ENCODE measurements at regions not wholly inside any gene's neighbourhood (a gene's known extent, or its start where the extent isn't known, plus 50 kb on each side); places are given as distances from the start of the nearest gene placed in this dataset.

DNA sequence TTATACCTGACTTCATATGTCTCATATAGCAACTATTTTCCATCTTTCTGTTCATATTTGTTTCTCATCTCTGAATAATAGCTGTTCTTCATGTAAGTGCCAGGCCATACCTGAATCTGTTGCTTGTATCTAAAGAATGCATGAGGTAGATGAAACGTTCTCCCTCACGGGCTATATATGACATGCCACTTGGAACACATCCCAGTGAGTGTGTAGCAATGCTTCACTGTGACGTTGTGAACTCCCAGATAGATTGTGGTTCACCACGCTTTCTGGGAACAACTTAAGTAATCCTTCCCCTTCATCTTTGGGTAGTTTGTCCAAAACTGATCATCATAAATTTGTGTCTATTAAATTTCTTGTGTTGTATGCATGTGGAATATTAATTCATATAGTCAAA, 60.1 kb downstream of the RDH14 start:
- TF ChIP-seq, protein P1, sequence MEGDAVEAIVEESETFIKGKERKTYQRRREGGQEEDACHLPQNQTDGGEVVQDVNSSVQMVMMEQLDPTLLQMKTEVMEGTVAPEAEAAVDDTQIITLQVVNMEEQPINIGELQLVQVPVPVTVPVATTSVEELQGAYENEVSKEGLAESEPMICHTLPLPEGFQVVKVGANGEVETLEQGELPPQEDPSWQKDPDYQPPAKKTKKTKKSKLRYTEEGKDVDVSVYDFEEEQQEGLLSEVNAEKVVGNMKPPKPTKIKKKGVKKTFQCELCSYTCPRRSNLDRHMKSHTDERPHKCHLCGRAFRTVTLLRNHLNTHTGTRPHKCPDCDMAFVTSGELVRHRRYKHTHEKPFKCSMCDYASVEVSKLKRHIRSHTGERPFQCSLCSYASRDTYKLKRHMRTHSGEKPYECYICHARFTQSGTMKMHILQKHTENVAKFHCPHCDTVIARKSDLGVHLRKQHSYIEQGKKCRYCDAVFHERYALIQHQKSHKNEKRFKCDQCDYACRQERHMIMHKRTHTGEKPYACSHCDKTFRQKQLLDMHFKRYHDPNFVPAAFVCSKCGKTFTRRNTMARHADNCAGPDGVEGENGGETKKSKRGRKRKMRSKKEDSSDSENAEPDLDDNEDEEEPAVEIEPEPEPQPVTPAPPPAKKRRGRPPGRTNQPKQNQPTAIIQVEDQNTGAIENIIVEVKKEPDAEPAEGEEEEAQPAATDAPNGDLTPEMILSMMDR (IDR thresholded peaks at IDR 0.05; ENCODE audit: extremely low read depth in 1 of 2, insufficient read depth in 1 of 2, low read depth in 1 of 2, low read length in 2 of 2) = no peak
- TF ChIP-seq EZH2 (IDR thresholded peaks at IDR 0.05; ENCODE audit: borderline replicate concordance, low read depth, low read length, severe bottlenecking) (no peak), POLR2A (IDR thresholded peaks at IDR 0.05; ENCODE audit: low read depth, low read length) (no peak), JUN (IDR thresholded peaks at IDR 0.05; ENCODE audit: borderline replicate concordance, insufficient read depth, insufficient read length, low read depth) (no peak), POLR2AphosphoS5 (IDR thresholded peaks at IDR 0.05; ENCODE audit: insufficient read depth, low read depth, low read length) (no peak), GATA2 (IDR thresholded peaks at IDR 0.05; ENCODE audit: insufficient read depth, insufficient read length, low read depth, low read length) (no peak)
- TF ChIP-seq, protein P2, sequence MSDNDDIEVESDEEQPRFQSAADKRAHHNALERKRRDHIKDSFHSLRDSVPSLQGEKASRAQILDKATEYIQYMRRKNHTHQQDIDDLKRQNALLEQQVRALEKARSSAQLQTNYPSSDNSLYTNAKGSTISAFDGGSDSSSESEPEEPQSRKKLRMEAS (IDR thresholded peaks at IDR 0.05; ENCODE audit: insufficient read depth, insufficient read length) = no peak

All from endothelial cell of umbilical vein (primary cell).